PC-3 (cell line): ENCODE measurements at regions not wholly inside any gene's neighbourhood (a gene's known extent, or its start where the extent isn't known, plus 50 kb on each side); places are given as distances from the start of the nearest gene placed in this dataset.

ENCODE experiments used
- ATAC-seq: fragments of 200-7000 bp; cut with Tn5 transposase; 2 replicates; pipeline ENCODE4 v1.9.1; 2020; ENCODE audit warnings: mild to moderate bottlenecking, moderate library complexity
- BruUV-seq: library from RNA; stranded (reverse); fragments of 400-500 nt; replicated peaks from 2 replicates; lab custom pipeline; 2021; lab: Mats Ljungman, UMichigan
- CTCF ChIA-PET: fragments of 300-600 bp; sonication (Branson Sonifier 250); formaldehyde crosslinking; loops from one replicate; lab custom pipeline; 2022; ENCODE audit warnings: antibody characterized with exemption; lab: Charles Lee
- POLR2A ChIA-PET: fragments of 300-600 bp; sonication (Branson Sonifier 250); formaldehyde crosslinking; loops from one replicate; lab custom pipeline; 2022; ENCODE audit warnings: antibody characterized with exemption; ENCODE audit not compliant: unreplicated experiment; lab: Charles Lee
- DNase-seq: peaks from one replicate; pipeline ENCODE4 v3.0.0-alpha.2; 2015
- H2AFZ ChIP-seq: fragments of 300-600 bp; sonication (generic); 2 replicates; pipeline ENCODE4 v1.6.0; 2016; ENCODE audit warnings: antibody characterized with exemption, low read length
- H3F3A ChIP-seq: fragments of 300-600 bp; sonication (generic); one replicate; pipeline ENCODE4 v1.6.0; 2017; ENCODE audit warnings: antibody characterized with exemption, low read length, control low read depth, mild to moderate bottlenecking; ENCODE audit not compliant: unreplicated experiment
- H3K27ac ChIP-seq: fragments of 300-600 bp; sonication (generic); 2 replicates; pipeline ENCODE4 v1.5.1; 2016; ENCODE audit warnings: mild to moderate bottlenecking, low read length
- H3K27me3 ChIP-seq: fragments of 300-600 bp; sonication (generic); 2 replicates; pipeline ENCODE4 v1.6.1; 2016; ENCODE audit warnings: low read length, mixed read lengths
- H3K36me3 ChIP-seq: fragments of 300-600 bp; sonication (generic); 2 replicates; pipeline ENCODE4 v1.6.1; 2016; ENCODE audit warnings: low read depth, mixed run types, low read length, mixed read lengths
- H3K4me1 ChIP-seq: fragments of 300-600 bp; sonication (generic); 2 replicates; pipeline ENCODE4 v1.5.1; 2016; ENCODE audit warnings: low read length; ENCODE audit not compliant: insufficient read depth
- H3K4me2 ChIP-seq: fragments of 300-600 bp; sonication (generic); 2 replicates; pipeline ENCODE4 v1.6.0; 2016; ENCODE audit warnings: low read length
- H3K4me3 ChIP-seq: fragments of 300-600 bp; sonication (generic); 2 replicates; pipeline ENCODE4 v1.5.1; 2016; ENCODE audit warnings: mild to moderate bottlenecking, low read length, mixed read lengths
- H3K79me2 ChIP-seq: fragments of 300-600 bp; sonication (generic); 2 replicates; pipeline ENCODE4 v1.6.1; 2017; ENCODE audit warnings: low read length, mixed read lengths
- H3K9ac ChIP-seq: fragments of 300-600 bp; sonication (generic); 2 replicates; pipeline ENCODE4 v1.6.0; 2016; ENCODE audit warnings: mild to moderate bottlenecking, low read length
- H3K9me2 ChIP-seq: fragments of 300-600 bp; sonication (generic); replicated peaks from 2 replicates; pipeline ENCODE4 v1.6.1; 2016; ENCODE audit warnings: mixed run types, low read length, mixed read lengths
- H3K9me3 ChIP-seq: fragments of 300-600 bp; sonication (generic); 2 replicates; pipeline ENCODE4 v1.6.1; 2016; ENCODE audit warnings: low read length, mixed read lengths
- H4K20me1 ChIP-seq: fragments of 300-600 bp; sonication (generic); 2 replicates; pipeline ENCODE4 v1.6.1; 2016; ENCODE audit warnings: low read length, mixed read lengths
- EZH2 ChIP-seq: fragments of 300-600 bp; sonication (generic); IDR thresholded peaks from one replicate; pipeline ENCODE4 v1.6.1; 2017; ENCODE audit warnings: antibody characterized with exemption, mild to moderate bottlenecking, low read length; ENCODE audit not compliant: unreplicated experiment
- EZH2phosphoT487 ChIP-seq: fragments of 300-600 bp; sonication (generic); IDR thresholded peaks from 2 replicates; pipeline ENCODE4 v1.6.1; 2018; ENCODE audit warnings: mild to moderate bottlenecking, antibody characterized with exemption, low read length, borderline replicate concordance
- intact Hi-C: fragments of 100-400 bp; cut with micrococcal nuclease; formaldehyde crosslinking; loops from 2 replicates; pipeline ENCODE4 v1.9.0; 2023
- TF ChIP-seq, protein P1 (sequence below): fragments of 300-600 bp; sonication (generic); conservative IDR thresholded peaks from 2 replicates; pipeline ENCODE4 v1.5.1; 2017; ENCODE audit warnings: antibody characterized with exemption, low read depth, mild to moderate bottlenecking, low read length

DNA sequence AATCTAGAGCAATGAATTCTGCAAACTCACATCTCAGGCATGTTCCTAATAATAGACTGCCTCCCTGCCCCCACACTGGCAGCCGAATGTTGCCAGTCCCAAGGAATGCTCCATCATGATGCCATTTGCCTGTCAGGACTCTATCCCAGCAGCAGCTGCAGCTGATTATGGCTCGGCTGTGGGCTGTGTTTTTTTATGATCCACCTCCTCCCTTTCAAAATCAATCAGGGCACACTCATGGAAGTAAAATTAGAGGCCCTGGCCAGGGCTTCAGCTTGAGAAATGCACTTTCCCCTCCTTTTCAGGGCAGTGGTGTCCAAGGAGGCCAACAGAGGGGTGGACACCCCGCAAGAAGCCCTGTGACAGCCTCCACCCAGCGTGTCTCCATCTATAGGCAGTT lies 176.7 kb upstream of the S1PR3 start:
- no peaks in the 10 kb centered on the region for H3K36me3 ChIP-seq
- no peaks in the 10 kb centered on the region for H4K20me1 ChIP-seq
- no peaks in the 10 kb centered on the region for H3F3A ChIP-seq
- no peaks in the 10 kb centered on the region for H3K4me1 ChIP-seq
- no peaks in the 10 kb centered on the region for H3K9me2 ChIP-seq
- DNase-seq (no peak), ATAC-seq (no peak)
- POLR2A ChIA-PET, result no interaction called here
- no peak overlapping the region for H3K9ac ChIP-seq
- intact Hi-C loops, result no loop called here
- no peak overlapping the region for H2AFZ ChIP-seq
- CTCF ChIA-PET, result no interaction called here
- TF ChIP-seq EZH2 (no peak), EZH2phosphoT487 (no peak)
- TF ChIP-seq, protein P1, sequence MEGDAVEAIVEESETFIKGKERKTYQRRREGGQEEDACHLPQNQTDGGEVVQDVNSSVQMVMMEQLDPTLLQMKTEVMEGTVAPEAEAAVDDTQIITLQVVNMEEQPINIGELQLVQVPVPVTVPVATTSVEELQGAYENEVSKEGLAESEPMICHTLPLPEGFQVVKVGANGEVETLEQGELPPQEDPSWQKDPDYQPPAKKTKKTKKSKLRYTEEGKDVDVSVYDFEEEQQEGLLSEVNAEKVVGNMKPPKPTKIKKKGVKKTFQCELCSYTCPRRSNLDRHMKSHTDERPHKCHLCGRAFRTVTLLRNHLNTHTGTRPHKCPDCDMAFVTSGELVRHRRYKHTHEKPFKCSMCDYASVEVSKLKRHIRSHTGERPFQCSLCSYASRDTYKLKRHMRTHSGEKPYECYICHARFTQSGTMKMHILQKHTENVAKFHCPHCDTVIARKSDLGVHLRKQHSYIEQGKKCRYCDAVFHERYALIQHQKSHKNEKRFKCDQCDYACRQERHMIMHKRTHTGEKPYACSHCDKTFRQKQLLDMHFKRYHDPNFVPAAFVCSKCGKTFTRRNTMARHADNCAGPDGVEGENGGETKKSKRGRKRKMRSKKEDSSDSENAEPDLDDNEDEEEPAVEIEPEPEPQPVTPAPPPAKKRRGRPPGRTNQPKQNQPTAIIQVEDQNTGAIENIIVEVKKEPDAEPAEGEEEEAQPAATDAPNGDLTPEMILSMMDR, result no peak
- H3K9me3 ChIP-seq, result no peaks in the 10 kb centered on the region
- no peaks in the 10 kb centered on the region for H3K79me2 ChIP-seq
- H3K27me3 ChIP-seq, result no peaks in the 10 kb centered on the region
- no TSS peak for BruUV-seq
- H3K4me3 ChIP-seq, result no peak overlapping the region
- H3K4me2 ChIP-seq, result no peak overlapping the region
- H3K27ac ChIP-seq, result no peak overlapping the region

DNA sequence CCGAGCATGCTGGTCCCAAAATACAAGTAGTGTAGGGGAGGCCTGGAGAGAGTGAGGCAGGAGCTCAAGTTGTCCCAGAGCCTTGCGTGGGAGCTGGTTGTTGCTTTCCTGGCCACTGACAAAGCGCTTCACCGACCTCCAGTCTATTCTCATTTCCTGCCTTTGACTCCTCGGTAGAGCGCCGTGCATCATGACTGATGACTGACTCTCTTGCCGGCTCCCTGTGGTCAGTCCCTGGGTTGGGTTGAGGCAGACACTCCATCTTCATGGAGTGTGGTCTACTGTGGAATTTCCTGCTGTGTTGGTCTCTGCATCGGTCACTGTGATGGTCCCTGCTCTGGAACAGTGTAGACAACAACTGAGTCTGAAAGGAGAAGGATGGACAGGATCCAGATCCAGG lies 175.1 kb upstream of the S1PR3 start:
- no peak for DNase-seq
- POLR2A ChIA-PET, result no interaction called here

DNA sequence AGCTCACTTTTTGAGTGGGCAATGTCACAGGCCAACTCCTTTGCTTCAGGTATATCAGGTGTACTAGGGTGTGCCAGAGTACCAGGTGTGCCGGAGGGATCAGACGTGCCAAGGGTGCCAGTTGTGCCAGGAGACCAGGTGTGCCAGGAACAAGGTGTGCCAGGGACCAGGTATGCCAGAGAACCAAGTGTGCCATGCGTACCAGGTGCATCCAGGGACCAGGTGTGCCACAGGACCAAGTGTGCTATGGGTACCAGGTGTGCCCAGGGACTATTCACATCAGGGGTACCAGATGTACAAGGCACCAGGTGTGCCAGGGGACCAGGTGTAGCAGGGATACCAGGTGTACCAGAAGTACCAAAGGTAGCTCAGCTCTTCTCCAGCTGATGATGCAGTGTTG lies 174.7 kb upstream of the S1PR3 start:
- Histone ChIP-seq H3K4me2 (no peak overlapping the region), H3K9me2 (no peaks in the 10 kb centered on the region), H3K9me3 (no peaks in the 10 kb centered on the region), H3K4me3 (no peak overlapping the region), H3K36me3 (no peaks in the 10 kb centered on the region), H3K4me1 (no peaks in the 10 kb centered on the region), H3K27ac (no peak overlapping the region), H2AFZ (no peak overlapping the region), H3K79me2 (no peaks in the 10 kb centered on the region), H3K9ac (no peak overlapping the region), H3K27me3 (no peaks in the 10 kb centered on the region), H4K20me1 (no peaks in the 10 kb centered on the region), H3F3A (no peaks in the 10 kb centered on the region)
- TF ChIP-seq EZH2, result no peak
- intact Hi-C loops, result no loop called here
- no TSS peak for BruUV-seq
- DNase-seq (no peak), ATAC-seq (no peak)
- ChIA-PET CTCF (no interaction called here), POLR2A (no interaction called here)

More for the DNA sequence above, 175.1 kb upstream of the S1PR3 start:
- TF ChIP-seq EZH2phosphoT487 (no peak), EZH2 (no peak)
- H3K27ac ChIP-seq, result no peak overlapping the region
- intact Hi-C loops, result no loop called here
- H4K20me1 ChIP-seq, result no peaks in the 10 kb centered on the region
- H3K36me3 ChIP-seq, result no peaks in the 10 kb centered on the region
- no peak for ATAC-seq
- H3K4me1 ChIP-seq, result no peaks in the 10 kb centered on the region
- no peak overlapping the region for H2AFZ ChIP-seq
- H3K9ac ChIP-seq, result no peak overlapping the region
- BruUV-seq, result no TSS peak
- no peak overlapping the region for H3K4me2 ChIP-seq
- H3K9me3 ChIP-seq, result no peaks in the 10 kb centered on the region
- no peaks in the 10 kb centered on the region for H3K79me2 ChIP-seq
- CTCF ChIA-PET, result no interaction called here
- H3K4me3 ChIP-seq, result no peak overlapping the region
- H3K9me2 ChIP-seq, result no peaks in the 10 kb centered on the region
- no peaks in the 10 kb centered on the region for H3K27me3 ChIP-seq
- H3F3A ChIP-seq, result no peaks in the 10 kb centered on the region

DNA sequence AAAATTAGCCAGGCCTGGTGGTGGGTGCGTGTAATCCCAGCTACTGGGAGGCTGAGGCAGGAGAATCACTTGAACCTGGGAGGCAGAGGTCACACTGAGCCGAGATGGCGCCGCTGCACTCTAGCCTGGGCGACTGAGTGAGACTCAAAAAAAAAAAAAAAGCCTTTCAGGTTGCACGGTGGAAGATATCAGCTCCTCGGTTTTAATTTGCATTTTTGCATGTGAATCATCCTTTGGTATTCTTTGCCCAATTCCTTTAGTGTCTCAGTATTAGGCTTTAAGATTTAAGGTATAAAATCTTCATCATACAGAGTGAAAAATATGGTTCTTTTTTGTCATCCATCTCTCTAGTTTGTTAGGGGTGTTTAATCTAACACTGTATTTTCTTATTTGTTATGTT lies 173.6 kb upstream of the S1PR3 start:
- POLR2A ChIA-PET, result no interaction called here
- DNase-seq, result no peak
- Histone ChIP-seq H3K4me2 (no peak overlapping the region), H3K79me2 (no peaks in the 10 kb centered on the region), H3K9me2 (no peaks in the 10 kb centered on the region), H3K9me3 (no peaks in the 10 kb centered on the region), H4K20me1 (no peaks in the 10 kb centered on the region), H2AFZ (no peak overlapping the region), H3K36me3 (no peaks in the 10 kb centered on the region), H3K27ac (no peak overlapping the region), H3K4me1 (no peaks in the 10 kb centered on the region), H3K4me3 (no peak overlapping the region), H3K27me3 (no peaks in the 10 kb centered on the region), H3K9ac (no peak overlapping the region), H3F3A (no peaks in the 10 kb centered on the region)
- BruUV-seq, result no TSS peak
- no peak for ATAC-seq
- intact Hi-C loops, result no loop called here
- CTCF ChIA-PET, result no interaction called here
- TF ChIP-seq, protein P1, result no peak
- TF ChIP-seq EZH2, result no peak
- no peak for TF ChIP-seq EZH2phosphoT487
